GM12891 (cell line): ENCODE measurements at regions not wholly inside any gene's neighbourhood (a gene's known extent, or its start where the extent isn't known, plus 50 kb on each side); places are given as distances from the start of the nearest gene placed in this dataset.

Experiments used
- PAX5 ChIP-seq: IDR thresholded peaks from 2 replicates; pipeline ENCODE4 v1.6.1; 2011; ENCODE audit warnings: low read length, moderate library complexity, mild to moderate bottlenecking; ENCODE audit not compliant: insufficient read depth, severe bottlenecking
- POLR2A ChIP-seq: IDR thresholded peaks from 2 replicates; pipeline ENCODE4 v1.6.1; 2011; ENCODE audit warnings: low read depth, low read length, control low read depth
- POLR2AphosphoS5 ChIP-seq: IDR thresholded peaks from 2 replicates; pipeline ENCODE4 v1.6.1; 2011; ENCODE audit warnings: low read depth, low read length, control low read depth
- TAF1 ChIP-seq: IDR thresholded peaks from 2 replicates; pipeline ENCODE4 v1.6.1; 2011; ENCODE audit warnings: low read depth, low read length, control low read depth

- TF ChIP-seq POLR2A (no peak), POLR2AphosphoS5 (no peak), PAX5 (no peak), TAF1 (no peak)
These were observed 226.9 kb downstream of the CD83 start for GRCh38 chr6:14344486-14344885.
